Activated CD8-positive, alpha-beta memory T cell treated with anti-CD3 and anti-CD28 coated beads, Interleukin-2, amount 10 ng/mL, durations not matched to agents 7 days and 5 days (primary cell): ENCODE measurements at regions not wholly inside any gene's neighbourhood (a gene's known extent, or its start where the extent isn't known, plus 50 kb on each side); places are given as distances from the start of the nearest gene placed in this dataset.
"Not testable (repeated sequence)": the region's sequence is repeated elsewhere in the genome, so short reads cannot be mapped to it uniquely, and the experiment has no call there.

Experiments used
- ATAC-seq: fragments of 150-1000 bp; cut with Tn5 transposase; one replicate; pipeline ENCODE4 v1.10.0; 2021; ENCODE audit warnings: moderate library complexity
- CTCF ChIA-PET: fragments of 350-600 bp; sonication (Branson Sonifier 250); formaldehyde crosslinking; loops from one replicate; lab custom pipeline; 2021; ENCODE audit warnings: antibody characterized with exemption; lab: Charles Lee
- DNase-seq: peaks from one replicate; pipeline ENCODE4 v3.0.0-alpha.2; 2020
- H3K27ac Mint-ChIP-seq: one replicate; pipeline ENCODE4 v1.8.0; 2021; ENCODE audit warnings: mild to moderate bottlenecking, mixed read lengths
- H3K27me3 Mint-ChIP-seq: one replicate; pipeline ENCODE4 v1.8.0; 2021; ENCODE audit warnings: mixed read lengths
- H3K36me3 Mint-ChIP-seq: one replicate; pipeline ENCODE4 v1.8.0; 2021; ENCODE audit warnings: mild to moderate bottlenecking, mixed read lengths
- H3K4me1 Mint-ChIP-seq: one replicate; pipeline ENCODE4 v1.8.0; 2021; ENCODE audit warnings: mixed read lengths
- H3K4me3 Mint-ChIP-seq: one replicate; pipeline ENCODE4 v1.8.0; 2021; ENCODE audit warnings: mild to moderate bottlenecking, moderate library complexity, mixed read lengths
- H3K9me3 Mint-ChIP-seq: one replicate; pipeline ENCODE4 v1.8.0; 2022; ENCODE audit warnings: low read depth, mixed read lengths

DNA sequence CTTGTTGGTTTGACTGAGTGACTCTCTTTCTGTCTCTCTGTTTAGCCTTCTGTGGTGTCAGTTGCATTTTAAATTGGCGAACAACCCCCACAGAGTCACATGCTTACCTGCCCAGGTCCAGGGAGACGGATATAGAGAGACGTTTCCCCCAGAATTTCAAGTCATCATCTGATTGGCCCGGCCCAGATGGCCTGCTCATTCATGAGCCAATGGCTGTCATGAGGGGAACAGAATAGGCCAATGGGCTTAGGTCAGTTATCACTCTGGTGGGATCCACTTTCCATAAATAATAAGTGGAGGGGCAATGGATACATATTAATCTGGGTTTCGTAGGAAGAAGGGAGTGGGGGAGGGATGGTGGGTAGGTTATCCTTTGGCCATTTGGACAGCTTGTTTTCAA lies 150.0 kb upstream of the SPRED2 start:
- Mint-ChIP-seq H3K4me1 (no peaks in the 10 kb centered on the region), H3K27ac (no peak overlapping the region), H3K27me3 (peaks cover 16% of the 10 kb centered on the region), H3K36me3 (no peaks in the 10 kb centered on the region), H3K4me3 (no peak overlapping the region), H3K9me3 (no peaks in the 10 kb centered on the region)
- ATAC-seq: no peak
- CTCF ChIA-PET: no interaction called here
- DNase-seq: no peak

DNA sequence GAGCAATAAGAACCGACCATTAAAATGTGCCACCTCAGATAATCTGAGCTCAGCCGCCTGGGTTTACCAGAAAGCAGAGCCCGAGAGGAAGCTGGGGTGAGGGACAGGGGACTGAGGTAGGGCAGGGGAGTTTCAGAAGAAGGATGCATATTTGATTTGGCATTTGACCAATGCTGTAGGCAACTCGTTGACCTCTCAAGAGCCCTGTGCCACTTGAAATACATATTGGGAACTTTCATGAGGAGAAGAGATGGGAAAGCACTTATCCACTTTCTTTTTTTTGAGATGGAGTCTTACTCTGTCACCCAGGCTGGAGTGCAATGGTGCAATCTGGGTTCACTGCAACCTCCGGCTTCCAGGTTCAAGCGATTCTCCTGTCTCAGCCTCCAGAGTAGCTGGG lies 148.4 kb upstream of the SPRED2 start:
- no peak for DNase-seq
- Mint-ChIP-seq H3K27me3 (peaks cover 21% of the 10 kb centered on the region), H3K36me3 (no peaks in the 10 kb centered on the region), H3K27ac (no peak overlapping the region), H3K4me3 (no peak overlapping the region), H3K4me1 (no peaks in the 10 kb centered on the region), H3K9me3 (no peaks in the 10 kb centered on the region)
- ATAC-seq: no peak
- CTCF ChIA-PET: interaction anchor here (0.8 kb wide), 1 partner anchor 516 kb away, joined by 3 read pairs; no protein-coding TSS in a partner anchor

DNA sequence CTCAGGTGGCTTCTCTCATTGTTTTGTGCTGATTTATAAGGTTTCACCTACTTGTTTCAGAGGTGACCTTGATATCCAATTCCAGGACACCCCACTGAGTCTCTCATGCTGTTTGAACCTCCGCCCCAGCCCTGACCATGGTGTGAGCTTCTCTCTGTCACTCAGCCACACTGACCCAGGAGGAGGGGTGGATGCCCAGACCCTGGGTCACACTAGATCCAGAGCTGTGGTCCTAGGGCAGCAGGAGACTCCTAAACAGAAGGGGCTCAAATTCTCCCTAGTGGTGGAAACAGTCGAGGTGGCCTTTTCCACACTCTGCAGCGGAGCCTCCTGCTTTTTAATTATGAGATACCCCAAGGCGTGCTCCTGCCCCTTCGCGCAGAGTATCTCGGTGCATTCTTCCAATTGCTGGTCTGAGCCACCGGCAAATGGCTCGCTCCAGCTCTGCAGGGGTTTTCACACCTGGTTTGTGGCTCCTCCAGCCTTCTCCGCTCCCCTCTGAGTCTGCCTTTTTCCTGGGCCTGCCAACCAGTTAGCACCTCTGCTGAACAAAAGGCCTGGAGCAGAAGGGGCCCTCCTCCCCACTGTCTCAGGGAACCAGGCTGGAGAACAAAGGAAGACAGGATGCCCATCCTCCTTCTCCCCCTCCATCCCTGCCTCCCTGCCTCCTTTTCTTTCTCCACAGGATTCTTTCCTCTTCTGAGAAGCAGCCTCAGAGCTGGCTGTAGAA lies 147.3 kb upstream of the SPRED2 start:
- Mint-ChIP-seq H3K4me3 (no peak overlapping the region), H3K27me3 (peaks cover 29% of the 10 kb centered on the region), H3K9me3 (no peaks in the 10 kb centered on the region), H3K36me3 (no peaks in the 10 kb centered on the region), H3K4me1 (no peaks in the 10 kb centered on the region), H3K27ac (no peak overlapping the region)
- CTCF ChIA-PET: no interaction called here
- DNase-seq: no peak
- ATAC-seq: no peak

DNA sequence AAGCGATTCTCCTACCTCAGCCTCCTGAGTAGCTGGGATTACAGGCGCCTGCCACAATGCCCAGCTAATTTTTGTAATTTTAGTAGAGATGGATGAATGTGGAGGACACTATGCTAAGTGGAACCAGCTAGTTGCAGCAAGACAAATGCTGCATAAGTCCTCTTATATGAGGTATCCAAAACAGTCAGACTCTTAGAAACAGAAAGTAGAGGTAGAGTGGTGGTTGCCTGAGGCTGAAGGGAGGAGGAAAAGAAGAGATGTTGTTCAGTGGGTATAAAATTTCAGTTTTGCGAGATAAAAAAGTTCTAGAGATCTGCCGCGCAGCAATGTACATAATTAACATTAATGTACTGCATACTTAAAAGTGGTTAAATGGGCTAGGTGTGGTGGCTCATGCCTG lies 145.3 kb upstream of the SPRED2 start:
- DNase-seq (no peak), ATAC-seq (no peak)
- peaks cover 3% of the 10 kb centered on the region for H3K4me1 Mint-ChIP-seq
- peaks cover 37% of the 10 kb centered on the region for H3K27me3 Mint-ChIP-seq
- H3K4me3 Mint-ChIP-seq: no peak overlapping the region
- H3K27ac Mint-ChIP-seq: no peak overlapping the region
- H3K9me3 Mint-ChIP-seq: no peaks in the 10 kb centered on the region
- no peaks in the 10 kb centered on the region for H3K36me3 Mint-ChIP-seq
- CTCF ChIA-PET: no interaction called here

- no peaks in the 10 kb centered on the region for H3K9me3 Mint-ChIP-seq
- peaks cover 37% of the 10 kb centered on the region for H3K27me3 Mint-ChIP-seq
- DNase-seq (no peak), ATAC-seq (no peak)
- H3K27ac Mint-ChIP-seq: no peak overlapping the region
- H3K36me3 Mint-ChIP-seq: no peaks in the 10 kb centered on the region
- CTCF ChIA-PET: no interaction called here
- H3K4me3 Mint-ChIP-seq: no peak overlapping the region
- peaks cover 3% of the 10 kb centered on the region for H3K4me1 Mint-ChIP-seq
Observed at GRCh38 chr2:65576861-65577601, 144.6 kb upstream of the SPRED2 start.

DNA sequence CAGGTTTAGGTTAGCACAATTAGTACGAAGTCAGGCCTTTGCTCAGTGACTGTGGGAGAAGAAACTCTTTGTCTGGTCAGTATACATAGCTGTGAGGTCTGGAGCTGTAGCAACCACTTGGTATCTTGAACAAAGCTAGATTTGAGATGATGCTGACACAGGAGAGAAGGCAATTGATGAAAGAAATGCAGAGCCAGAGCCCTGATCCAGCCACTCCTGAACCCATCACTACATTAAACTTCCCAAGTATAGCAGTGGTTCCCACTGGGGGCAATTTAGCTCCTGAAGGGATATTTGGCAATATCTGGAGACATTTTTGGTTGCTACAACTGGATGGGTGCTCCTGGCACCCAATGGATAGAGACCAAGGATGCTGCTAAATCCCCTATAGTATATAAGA lies 143.9 kb upstream of the SPRED2 start:
- Mint-ChIP-seq H3K4me3 (no peak overlapping the region), H3K9me3 (no peaks in the 10 kb centered on the region), H3K27me3 (peaks cover 31% of the 10 kb centered on the region), H3K36me3 (no peaks in the 10 kb centered on the region), H3K27ac (no peak overlapping the region), H3K4me1 (peaks cover 3% of the 10 kb centered on the region)
- DNase-seq (no peak), ATAC-seq (no peak)
- CTCF ChIA-PET: interaction anchor here (0.7 kb wide), 1 partner anchor 1053 kb away, joined by 3 read pairs; no protein-coding TSS in a partner anchor

GRCh38 chr2:65574993-65575392 lies 142.6 kb upstream of the SPRED2 start:
- no peak for ATAC-seq
- no peaks in the 10 kb centered on the region for H3K9me3 Mint-ChIP-seq

DNA sequence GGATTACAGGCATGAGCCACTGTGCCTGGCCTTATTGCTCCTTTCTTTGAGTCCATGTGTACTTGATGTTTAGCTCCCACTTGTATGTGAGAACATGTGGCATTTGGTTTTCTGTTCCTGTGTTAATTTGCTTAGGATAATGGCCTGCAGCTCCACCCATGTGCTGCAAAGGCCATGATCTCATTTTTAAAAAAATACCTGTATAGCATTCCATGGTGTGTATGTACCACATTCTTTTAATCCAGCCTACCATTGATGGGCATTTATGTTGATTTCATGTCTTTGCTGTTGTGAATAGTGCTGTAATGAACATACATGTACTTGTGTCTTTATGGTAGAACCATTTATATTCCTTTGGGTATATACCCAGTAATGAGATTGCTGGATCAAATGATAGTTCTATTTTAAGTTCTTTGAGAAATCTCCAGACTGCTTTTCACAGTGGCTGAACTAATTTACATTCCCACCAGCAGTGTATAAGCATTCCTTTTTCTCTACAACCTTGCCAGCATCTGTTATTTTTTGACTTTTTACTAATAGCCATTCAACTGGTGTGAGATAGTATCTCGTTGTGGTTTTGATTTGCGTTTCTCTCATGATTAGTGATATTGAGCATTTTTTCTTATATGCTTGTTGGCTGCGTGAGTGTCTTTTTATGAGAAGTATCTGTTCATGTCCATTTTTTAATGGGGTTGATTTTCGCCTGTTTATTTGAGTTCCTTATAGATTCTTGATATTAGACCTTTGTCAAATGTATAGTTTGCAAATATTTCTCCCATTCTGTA lies 136.4 kb upstream of the SPRED2 start:
- H3K9me3 Mint-ChIP-seq, H3K27ac Mint-ChIP-seq, H3K4me3 Mint-ChIP-seq, H3K36me3 Mint-ChIP-seq, H3K4me1 Mint-ChIP-seq, DNase-seq, ATAC-seq, CTCF ChIA-PET: not testable (repeated sequence)
- peaks cover 35% of the 10 kb centered on the region for H3K27me3 Mint-ChIP-seq

More at GRCh38 chr2:65574993-65575392, 142.6 kb upstream of the SPRED2 start:
- no peak overlapping the region for H3K4me3 Mint-ChIP-seq
- H3K27me3 Mint-ChIP-seq: peaks cover 36% of the 10 kb centered on the region
- H3K36me3 Mint-ChIP-seq: no peaks in the 10 kb centered on the region
- CTCF ChIA-PET: interaction anchor here (1.3 kb wide), 1 partner anchor 248 kb away, joined by 3 read pairs; no protein-coding TSS in a partner anchor
- DNase-seq: no peak
- H3K4me1 Mint-ChIP-seq: peaks cover 3% of the 10 kb centered on the region
- no peak overlapping the region for H3K27ac Mint-ChIP-seq

DNA sequence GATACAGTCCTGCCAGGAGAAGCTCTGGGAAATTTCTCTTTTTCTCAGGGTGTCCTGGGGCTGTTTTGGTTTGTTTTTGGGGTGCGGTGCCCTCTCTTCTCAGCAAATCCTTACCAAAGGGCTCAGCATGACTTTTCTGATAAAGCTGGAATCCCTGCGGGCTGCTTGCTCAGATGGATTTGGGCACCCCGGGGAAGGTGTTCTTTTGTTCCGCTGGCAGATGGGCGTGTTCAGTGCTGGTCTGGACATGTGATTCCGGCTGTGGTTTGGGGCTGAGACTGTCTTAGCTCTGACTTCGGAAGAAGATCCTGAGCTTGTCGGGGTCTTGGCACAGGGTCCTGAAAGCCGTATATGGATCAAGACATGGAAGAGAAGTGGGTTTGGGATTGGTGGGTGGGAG lies 134.2 kb upstream of the SPRED2 start:
- Mint-ChIP-seq H3K4me1 (peaks cover 2% of the 10 kb centered on the region), H3K27ac (no peak overlapping the region), H3K9me3 (no peaks in the 10 kb centered on the region), H3K4me3 (no peak overlapping the region), H3K27me3 (peaks cover 34% of the 10 kb centered on the region), H3K36me3 (no peaks in the 10 kb centered on the region)
- ATAC-seq (no peak), DNase-seq (no peak)
- CTCF ChIA-PET: interaction anchor here (1.3 kb wide), 2 partner anchors 13 to 380 kb away, joined by 3 read pairs; no protein-coding TSS in a partner anchor

GRCh38 chr2:65565681-65566080 lies 133.3 kb upstream of the SPRED2 start:
- CTCF ChIA-PET: no interaction called here
- peaks cover 31% of the 10 kb centered on the region for H3K27me3 Mint-ChIP-seq
- H3K36me3 Mint-ChIP-seq: no peaks in the 10 kb centered on the region
- H3K4me1 Mint-ChIP-seq: peaks cover 2% of the 10 kb centered on the region
- no peaks in the 10 kb centered on the region for H3K9me3 Mint-ChIP-seq
- H3K27ac Mint-ChIP-seq: no peak overlapping the region
- no peak overlapping the region for H3K4me3 Mint-ChIP-seq
- DNase-seq (no peak), ATAC-seq (no peak)

GRCh38 chr2:65564299-65564698 lies 131.9 kb upstream of the SPRED2 start:
- ATAC-seq (no peak), DNase-seq (no peak)
- no peaks in the 10 kb centered on the region for H3K9me3 Mint-ChIP-seq
- peaks cover 23% of the 10 kb centered on the region for H3K27me3 Mint-ChIP-seq
- H3K27ac Mint-ChIP-seq: no peak overlapping the region
- CTCF ChIA-PET: no interaction called here
- H3K36me3 Mint-ChIP-seq: no peaks in the 10 kb centered on the region
- no peak overlapping the region for H3K4me3 Mint-ChIP-seq
- peaks cover 2% of the 10 kb centered on the region for H3K4me1 Mint-ChIP-seq

DNA sequence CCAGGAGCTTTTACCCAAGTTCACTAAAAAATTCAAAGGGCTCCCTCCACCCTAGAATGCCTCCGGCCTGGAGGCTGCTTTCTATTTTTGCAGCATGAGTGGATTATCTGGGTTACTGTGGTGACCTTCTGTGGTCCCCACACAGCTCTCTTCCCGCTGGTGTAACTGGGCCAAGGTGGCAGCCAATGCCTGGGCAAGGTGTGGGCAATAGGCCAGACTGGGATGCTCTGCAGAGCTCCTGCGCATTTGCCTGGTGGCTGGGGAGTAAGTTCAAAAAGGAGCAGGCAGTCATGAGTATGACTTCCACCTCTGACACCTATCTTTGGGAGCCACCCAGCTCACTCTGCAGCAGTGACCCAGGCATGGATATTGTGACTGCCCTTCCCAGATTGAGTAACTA lies 130.5 kb upstream of the SPRED2 start:
- CTCF ChIA-PET: no interaction called here
- no peak for ATAC-seq
- Mint-ChIP-seq H3K4me1 (peaks cover 2% of the 10 kb centered on the region), H3K36me3 (no peaks in the 10 kb centered on the region), H3K9me3 (no peaks in the 10 kb centered on the region), H3K27me3 (peaks cover 21% of the 10 kb centered on the region), H3K4me3 (no peak overlapping the region), H3K27ac (no peak overlapping the region)
- DNase-seq: no peak

DNA sequence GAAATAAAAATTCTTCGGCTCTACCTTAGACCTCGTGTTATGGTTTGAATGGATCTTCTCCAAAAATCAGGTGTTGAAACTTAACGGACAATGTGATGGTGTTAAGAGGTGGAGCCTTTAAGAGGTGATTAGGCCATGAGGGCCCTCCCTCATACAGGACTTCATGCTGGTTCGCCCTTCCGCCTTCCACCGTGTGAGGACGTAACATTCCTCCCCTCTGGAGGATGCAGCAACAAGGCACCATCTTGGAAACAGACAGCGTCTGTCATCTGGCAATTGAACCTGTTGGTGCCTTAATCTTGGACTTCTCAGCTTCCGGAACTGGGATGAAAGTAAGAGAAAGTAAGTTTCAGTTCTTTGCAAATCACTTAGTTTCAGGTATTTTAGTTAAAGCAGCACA lies 126.3 kb upstream of the SPRED2 start:
- Mint-ChIP-seq H3K4me3 (no peak overlapping the region), H3K9me3 (no peaks in the 10 kb centered on the region), H3K4me1 (peaks cover 10% of the 10 kb centered on the region), H3K36me3 (no peaks in the 10 kb centered on the region), H3K27me3 (peaks cover 31% of the 10 kb centered on the region), H3K27ac (no peak overlapping the region)
- CTCF ChIA-PET: interaction anchor here (1.0 to 1.4 kb wide), 2 partner anchors 176 to 494 kb away, joined by 3 to 4 read pairs; no protein-coding TSS in a partner anchor
- ATAC-seq: no peak
- no peak for DNase-seq
